Osteoblast (primary cell): ENCODE measurements at regions not wholly inside any gene's neighbourhood (a gene's known extent, or its start where the extent isn't known, plus 50 kb on each side); places are given as distances from the start of the nearest gene placed in this dataset.

Source experiments
- DNase-seq: peaks from one replicate; pipeline ENCODE4 v3.0.0; 2011; ENCODE audit warnings: low spot score, mixed read lengths; ENCODE audit not compliant: insufficient read length; ENCODE audit errors: missing footprints
- H2AFZ ChIP-seq: 2 replicates; pipeline ENCODE4 v1.6.0; 2011; ENCODE audit warnings: mild to moderate bottlenecking, low read length
- H3K27ac ChIP-seq: 2 replicates; pipeline ENCODE4 v1.5.1; 2011; ENCODE audit warnings: mild to moderate bottlenecking, low read depth, low read length, moderate library complexity
- H3K27me3 ChIP-seq: 2 replicates; pipeline ENCODE4 v1.6.0; 2012; ENCODE audit warnings: mild to moderate bottlenecking, control low read depth, inconsistent platforms, low read length, moderate library complexity; ENCODE audit not compliant: insufficient read depth
- H3K36me3 ChIP-seq: 2 replicates; pipeline ENCODE4 v1.5.1; 2011; ENCODE audit warnings: mild to moderate bottlenecking, low read length, control low read depth, moderate library complexity; ENCODE audit not compliant: insufficient read depth
- H3K4me1 ChIP-seq: 2 replicates; pipeline ENCODE4 v1.5.1; 2011; ENCODE audit warnings: mild to moderate bottlenecking, low read length, control low read depth, moderate library complexity; ENCODE audit not compliant: insufficient read depth
- H3K4me2 ChIP-seq: 2 replicates; pipeline ENCODE4 v1.6.0; 2011; ENCODE audit warnings: mild to moderate bottlenecking, low read length; ENCODE audit not compliant: insufficient read depth
- H3K4me3 ChIP-seq: fragments of 200-600 bp; sonication (generic); 3 replicates; pipeline ENCODE4 v1.5.1; 2012; ENCODE audit warnings: mild to moderate bottlenecking, low read length, inconsistent platforms; ENCODE audit not compliant: insufficient read depth
- H3K79me2 ChIP-seq: 2 replicates; pipeline ENCODE4 v1.6.0; 2012; ENCODE audit warnings: mild to moderate bottlenecking, low read length, control low read depth, inconsistent platforms; ENCODE audit not compliant: insufficient read depth
- H3K9me3 ChIP-seq: 2 replicates; pipeline ENCODE4 v1.5.1; 2011; ENCODE audit warnings: low read depth, low read length, control low read depth
- H4K20me1 ChIP-seq: 2 replicates; pipeline ENCODE4 v1.6.0; 2012; ENCODE audit warnings: mild to moderate bottlenecking, low read length, control low read depth; ENCODE audit not compliant: insufficient read depth
- CTCF ChIP-seq: IDR thresholded peaks from 2 replicates; pipeline ENCODE4 v1.5.1; 2011; ENCODE audit warnings: mild to moderate bottlenecking, low read depth, low read length, moderate library complexity; ENCODE audit errors: extremely low read depth

DNA sequence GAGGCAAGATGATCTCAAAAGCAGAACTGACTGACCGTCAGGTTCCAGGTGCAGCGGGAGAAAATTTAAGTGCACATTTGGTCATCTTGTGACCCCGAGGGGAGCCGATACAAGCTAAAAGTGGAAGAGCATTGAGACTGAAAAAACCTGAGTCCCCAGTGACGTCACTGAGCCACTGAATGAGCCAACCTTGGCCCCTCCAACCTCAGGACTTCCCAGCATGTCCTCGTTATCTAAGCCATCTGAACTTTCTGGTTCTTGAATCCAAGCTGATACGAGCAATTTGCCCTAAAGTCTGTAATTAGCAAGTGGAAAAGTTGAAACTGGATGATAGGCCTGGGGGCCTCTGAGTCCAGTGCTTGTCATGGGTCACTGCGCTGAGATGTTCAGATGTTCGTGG, 51.1 kb upstream of the ISX start:
- no peak overlapping the region for H2AFZ ChIP-seq
- no peak for TF ChIP-seq CTCF
- no peak overlapping the region for H3K27ac ChIP-seq
- H3K4me3 ChIP-seq = no peak overlapping the region
- no peaks in the 10 kb centered on the region for H3K4me1 ChIP-seq
- H3K36me3 ChIP-seq = no peaks in the 10 kb centered on the region
- no peaks in the 10 kb centered on the region for H4K20me1 ChIP-seq
- no peak for DNase-seq
- H3K27me3 ChIP-seq = no peaks in the 10 kb centered on the region
- H3K79me2 ChIP-seq = no peaks in the 10 kb centered on the region
- H3K4me2 ChIP-seq = no peak overlapping the region
- H3K9me3 ChIP-seq = no peaks in the 10 kb centered on the region
